DMS53 treated with DMSO at 0.1 percent for 48 hours (cell line): ENCODE measurements at regions not wholly inside any gene's neighbourhood (a gene's known extent, or its start where the extent isn't known, plus 50 kb on each side); places are given as distances from the start of the nearest gene placed in this dataset.

Experiments used
- DNase-seq: peaks from one replicate; lab custom pipeline; 2025; ENCODE audit not compliant: unreplicated experiment; lab: John Stamatoyannopoulos, UW

DNA sequence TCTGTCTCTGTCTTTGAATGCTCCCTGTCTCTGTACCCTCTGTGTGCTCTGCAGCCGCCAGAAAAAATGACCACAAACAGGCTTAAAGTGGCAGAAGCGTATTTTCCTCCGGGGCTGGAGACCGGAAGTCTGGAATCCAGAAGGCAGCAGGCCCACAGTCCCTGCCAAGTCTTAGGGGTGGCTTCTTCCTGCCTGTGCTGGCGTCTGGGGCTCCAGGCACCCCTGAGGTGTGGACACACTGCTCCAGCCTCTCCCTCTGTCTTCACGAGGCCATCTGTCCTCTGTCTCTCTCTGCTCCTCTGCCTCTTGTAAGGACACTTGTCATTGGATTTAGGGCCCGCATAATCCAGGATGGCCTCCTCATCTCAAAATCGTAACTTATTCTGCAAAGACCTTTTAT lies 298.4 kb upstream of the IRX4 start:
- no peak for DNase-seq

DNA sequence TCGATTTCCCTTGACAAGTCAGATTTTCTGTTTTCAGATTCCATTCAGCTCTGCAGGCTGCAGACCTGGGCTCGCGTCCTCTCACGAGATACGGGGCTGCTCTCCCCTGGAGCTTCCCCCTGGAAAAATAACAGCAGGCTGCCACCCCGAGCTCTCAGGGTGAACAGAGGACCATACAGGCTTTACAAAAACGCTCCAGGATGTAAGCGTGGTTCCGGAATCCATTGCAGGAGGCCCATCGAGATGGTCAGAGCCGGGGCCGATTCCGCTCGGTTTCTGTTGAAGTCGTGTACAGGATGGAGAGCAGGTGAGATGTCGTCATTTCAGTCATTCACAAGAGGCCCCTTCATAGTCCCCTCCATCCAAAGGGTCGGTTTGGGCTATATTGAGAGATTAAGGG lies 297.7 kb upstream of the IRX4 start:
- DNase-seq: no peak

DNA sequence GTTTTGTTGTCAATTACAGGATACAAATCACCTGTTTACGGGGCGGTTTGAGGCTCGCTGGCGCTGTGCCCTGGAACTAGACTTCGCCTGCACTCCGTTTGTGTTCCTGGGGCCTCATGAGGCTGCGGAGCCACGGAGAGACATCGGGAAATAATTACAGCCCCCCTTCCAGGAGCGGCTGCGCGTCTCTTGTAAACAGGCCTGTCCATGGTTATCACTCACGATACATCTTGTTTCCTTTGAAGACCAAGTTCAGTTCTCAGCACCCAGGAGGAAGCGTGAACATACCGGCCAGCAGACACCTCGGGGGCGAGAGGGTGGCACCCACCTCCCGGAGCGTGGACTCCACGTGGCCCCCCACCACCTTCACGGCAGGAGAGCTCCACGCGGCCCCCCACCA lies 297.1 kb upstream of the IRX4 start:
- no peak for DNase-seq

DNA sequence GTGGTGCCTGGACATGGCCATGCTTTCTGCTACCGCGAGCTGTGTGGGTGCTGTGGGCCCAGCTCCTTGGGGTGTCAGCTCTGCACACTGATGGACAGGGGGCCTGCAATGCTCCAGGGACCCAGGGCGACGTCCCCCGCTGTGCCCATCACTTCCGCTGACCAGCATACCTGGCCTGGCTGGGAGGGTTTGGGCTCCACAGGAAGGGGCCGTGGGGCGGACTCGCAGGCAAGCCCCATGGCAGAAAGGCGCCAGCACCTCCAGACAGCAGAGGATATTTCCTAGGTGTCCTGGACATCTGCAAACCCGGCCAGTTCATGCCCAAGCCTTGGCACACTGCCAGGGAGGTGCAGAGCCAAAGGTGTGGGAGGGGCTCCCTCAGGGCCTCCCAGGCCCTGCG lies 295.8 kb upstream of the IRX4 start:
- DNase-seq: no peak

DNA sequence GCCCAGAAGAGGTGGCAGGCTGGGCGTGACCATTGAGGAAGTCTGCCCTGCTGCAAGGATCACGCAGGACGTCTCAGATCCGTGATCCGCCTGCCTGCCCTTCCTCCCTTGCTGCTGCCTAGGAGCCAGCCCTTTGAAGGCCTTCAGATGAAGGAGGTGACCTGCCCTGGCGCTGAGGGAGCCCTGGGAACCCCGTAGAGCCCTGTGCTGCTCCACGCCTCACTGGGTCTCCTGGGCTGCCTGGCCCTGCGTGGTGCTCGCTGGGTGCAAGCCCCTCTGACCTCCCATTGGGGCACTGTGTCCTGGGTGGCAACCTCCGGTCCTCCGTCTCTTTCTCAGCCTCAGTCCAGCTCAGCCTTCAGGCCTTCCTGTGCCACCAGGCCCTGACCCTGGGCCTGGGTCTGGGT lies 295.3 kb upstream of the IRX4 start:
- no peak for DNase-seq

DNA sequence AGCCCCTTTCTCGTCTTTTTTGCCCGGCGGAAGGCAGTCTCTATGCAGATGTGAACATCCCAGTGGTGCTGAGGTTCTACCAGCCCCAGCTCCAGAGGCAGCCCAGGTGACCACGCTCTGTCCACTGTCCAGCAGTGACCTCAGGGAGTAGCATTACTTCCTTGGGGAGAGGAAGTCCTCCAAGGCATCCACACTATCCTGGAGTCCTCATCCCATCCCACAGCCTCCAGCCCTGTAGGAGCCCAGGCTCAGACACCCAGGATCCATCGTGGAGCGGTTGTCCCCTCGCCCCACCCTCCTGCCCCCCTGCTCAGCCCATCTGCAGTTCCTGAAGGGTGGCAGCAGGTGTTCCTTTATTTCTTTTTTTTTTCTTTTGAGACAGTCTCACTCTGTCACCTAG lies 294.5 kb upstream of the IRX4 start:
- no peak for DNase-seq

DNA sequence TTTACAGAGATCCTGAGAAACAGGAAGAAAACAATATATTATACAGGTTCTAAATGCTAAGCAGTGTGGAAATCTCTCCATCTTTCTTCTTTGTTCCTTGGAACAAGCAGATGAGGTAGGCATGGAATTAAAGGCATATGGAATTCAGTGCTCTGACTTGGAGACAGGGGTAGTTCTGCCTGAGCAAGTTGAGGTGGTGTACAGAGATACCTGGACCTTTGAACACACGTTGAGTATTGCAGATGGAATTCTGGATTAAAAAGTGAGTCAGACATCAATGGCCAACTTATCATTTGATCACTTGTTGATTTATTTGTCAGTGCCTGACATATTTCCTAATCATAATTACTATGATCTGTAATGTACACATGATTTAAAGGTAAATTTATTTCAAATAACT lies 293.9 kb upstream of the IRX4 start:
- no peak for DNase-seq

DNA sequence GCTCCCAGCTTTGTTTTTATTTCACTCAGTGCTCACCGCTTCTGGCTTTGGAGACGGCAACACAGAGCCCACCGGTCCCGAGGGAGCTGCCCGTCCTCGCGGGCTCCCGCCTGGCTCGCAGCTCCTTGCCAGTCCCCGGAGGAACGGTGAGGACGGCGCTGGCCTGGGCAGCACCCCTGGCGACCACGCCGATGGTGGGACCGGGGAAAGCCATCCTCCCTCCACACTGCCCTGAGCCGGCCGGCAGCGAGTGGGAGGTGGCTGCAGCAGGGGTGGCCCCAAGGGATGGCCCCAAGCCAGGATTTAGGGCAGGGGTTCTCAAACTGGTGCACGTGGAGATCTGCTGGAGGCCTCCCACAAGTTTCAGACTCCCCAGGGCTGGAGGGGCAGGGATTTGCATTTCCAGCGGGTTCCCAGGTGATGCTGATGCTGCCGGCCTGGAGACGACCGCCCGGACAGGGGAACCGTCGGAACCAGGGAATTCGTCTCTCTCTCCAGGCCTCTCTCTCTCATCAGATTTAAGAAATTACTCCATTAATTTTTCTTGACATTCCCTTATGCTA lies 293.2 kb upstream of the IRX4 start:
- DNase-seq: no peak

DNA sequence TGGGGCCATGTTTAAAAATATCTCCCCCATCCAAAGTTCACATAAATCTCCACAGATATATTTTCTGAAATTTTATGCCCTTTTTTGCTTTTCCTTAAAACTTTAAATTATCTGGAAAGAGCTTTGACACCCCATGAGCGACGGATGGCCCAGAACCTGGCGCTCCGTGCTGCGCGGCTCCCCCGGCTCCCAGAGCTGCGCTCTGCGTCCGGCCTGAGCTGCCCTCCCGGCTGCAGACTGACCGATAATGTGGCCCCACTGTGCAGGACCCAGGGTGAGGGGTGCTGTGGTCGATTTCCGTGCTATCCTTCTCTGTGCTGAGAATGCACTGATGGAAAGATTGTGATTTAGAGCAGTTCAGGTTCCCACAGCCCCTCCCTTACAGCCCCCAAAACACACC lies 292.3 kb upstream of the IRX4 start:
- DNase-seq: no peak

DNA sequence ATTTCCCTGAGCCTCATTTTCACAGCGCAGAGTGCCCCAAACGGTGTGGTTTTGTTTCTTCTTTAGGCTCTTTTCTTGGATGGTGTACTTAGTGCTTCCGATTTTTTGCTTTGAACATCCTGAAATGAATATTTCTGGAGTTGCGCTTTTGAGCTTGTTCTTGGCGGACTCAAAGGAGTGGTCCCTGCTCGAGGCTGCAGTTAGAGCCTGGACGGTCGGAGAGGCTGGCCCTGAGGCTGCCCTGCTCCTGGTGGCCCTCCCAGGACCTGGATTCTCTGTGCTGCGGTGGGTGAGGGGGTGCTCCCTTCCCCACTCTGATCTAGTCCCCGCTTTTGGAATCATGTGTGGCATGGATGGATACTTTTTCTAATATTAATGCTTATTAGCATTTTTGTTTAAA lies 291.8 kb upstream of the IRX4 start:
- DNase-seq: no peak

DNA sequence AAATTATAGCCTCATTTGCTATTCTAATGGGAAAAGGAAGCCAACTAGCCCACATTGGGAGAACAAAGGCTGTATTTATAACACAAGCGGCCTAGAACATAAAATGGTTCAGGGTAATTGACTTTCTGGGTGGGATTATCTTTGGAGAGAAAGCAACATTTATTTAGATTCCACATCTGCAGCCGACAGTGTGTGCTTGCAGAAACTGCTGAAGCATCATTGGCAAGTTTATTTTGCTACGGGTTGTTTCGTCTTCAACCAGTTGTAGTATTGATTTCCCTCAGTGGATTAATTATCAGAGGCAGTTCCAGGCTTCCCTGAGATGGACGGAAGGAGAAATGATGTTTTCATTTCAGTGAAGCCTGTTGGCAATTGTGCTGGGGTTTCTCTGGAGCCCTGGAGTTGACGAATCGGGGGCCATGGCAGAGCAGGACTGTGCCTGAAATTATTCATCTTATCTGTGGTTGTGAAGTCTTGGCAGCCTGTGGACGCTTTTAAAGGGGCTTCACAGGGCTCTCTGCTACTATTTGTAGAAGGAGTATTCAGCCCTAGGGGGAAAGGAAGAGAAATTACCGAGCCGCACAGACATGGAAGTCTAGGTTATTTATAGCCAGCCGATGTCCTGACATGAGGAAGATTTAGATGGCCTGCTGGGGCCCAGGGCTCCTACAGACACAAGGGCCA lies 290.6 kb upstream of the IRX4 start:
- no peak for DNase-seq

DNA sequence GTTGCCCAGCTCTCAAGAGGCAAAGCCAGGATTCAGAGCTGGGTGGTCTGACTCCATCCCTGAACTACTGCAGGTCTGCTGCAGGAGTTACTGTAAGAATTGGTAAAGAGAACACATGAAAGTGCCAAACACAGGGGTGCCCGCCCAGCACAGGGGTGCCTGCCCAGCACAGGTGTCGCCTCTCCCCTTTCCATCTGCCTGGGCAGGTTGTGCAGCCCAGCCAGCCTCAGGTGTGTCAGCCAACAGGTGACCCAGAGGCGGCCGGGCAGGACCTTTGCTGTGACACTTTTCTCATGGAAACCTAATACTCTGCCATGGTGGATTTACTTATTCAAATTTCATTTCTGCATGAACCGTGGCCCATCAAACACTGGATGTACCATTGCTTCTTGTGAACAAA lies 289.7 kb upstream of the IRX4 start:
- DNase-seq: no peak

DNA sequence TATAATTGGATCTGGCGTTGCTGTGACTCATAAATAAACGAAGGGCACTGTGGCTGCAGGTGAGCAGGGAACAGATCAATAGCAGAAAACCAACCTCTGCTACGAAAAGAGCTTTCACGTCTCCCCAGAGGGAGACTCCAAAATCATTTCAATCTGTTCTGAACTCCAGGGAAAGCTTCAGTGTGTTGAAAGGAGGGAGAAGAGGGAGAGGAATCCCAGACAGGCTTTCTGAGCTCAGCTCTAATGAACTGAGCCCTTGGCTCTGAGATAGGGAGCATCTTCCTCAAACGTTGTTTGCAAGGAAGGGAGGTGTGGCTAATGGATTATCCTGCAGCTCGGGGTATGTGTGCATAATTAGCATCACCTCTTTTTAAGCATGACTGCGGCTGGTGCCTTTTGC lies 288.0 kb upstream of the IRX4 start:
- no peak for DNase-seq

DNA sequence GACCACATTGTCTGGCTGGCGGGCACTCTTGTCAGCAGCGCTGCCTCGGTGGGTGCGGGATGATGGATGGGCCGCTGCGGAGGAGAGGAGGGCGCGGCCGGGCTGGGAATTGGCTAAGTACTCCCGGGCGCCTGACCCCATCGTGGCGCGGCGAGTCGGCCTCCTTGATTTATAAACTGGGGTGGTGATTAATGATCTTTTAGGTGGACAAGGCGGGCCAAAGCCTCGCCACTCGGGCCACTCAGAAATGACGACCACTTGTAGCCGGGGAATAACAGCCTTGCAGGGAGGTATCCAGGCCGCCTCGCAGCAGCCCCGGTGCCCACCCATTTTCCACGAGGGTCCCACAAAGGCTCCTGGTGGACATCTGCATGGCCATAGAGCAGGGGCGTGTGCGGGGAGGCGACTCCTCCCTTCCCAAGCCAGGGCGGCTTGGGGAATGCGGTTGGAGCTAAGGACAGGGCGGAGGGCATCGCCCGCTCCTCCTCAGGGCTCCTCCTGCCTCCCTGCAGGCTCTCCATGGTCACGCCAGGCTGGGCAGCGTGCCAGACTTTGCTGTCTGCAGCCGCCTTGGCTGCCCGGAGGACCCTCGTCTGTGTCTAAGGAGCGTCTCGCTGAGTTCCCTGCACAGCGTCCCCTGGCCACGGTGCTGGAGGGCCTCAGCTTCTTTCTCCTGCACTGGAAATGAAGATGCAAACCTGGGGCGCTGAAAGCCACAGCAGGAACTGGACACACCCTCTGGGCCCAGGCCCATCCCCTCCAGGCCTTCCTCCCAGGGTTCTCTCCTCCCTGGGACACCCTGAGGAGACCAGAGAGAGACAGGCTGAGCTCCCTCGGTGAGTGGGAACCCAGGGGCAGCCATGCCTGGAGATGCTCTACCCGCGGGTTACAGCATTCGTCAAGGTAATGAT lies 287.4 kb upstream of the IRX4 start:
- no peak for DNase-seq

DNA sequence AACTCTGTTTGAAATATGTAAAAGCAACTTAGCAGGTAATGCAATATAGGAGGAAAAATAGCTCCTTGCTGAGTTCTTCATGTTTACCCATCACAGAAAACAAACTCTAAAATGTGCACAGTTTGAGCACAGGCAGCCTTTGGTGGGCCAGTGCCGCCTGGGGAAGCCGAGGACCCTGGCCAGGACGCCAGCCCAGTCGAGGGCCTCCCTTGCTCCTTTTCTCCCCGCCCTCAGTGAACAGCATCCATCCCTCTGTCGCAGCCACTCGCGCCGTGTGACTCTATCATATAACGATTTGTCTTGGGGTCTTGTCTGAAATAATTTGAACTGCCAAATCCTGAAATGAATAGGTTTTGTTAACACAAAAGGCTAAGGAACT lies 286.7 kb upstream of the IRX4 start:
- no peak for DNase-seq

DNA sequence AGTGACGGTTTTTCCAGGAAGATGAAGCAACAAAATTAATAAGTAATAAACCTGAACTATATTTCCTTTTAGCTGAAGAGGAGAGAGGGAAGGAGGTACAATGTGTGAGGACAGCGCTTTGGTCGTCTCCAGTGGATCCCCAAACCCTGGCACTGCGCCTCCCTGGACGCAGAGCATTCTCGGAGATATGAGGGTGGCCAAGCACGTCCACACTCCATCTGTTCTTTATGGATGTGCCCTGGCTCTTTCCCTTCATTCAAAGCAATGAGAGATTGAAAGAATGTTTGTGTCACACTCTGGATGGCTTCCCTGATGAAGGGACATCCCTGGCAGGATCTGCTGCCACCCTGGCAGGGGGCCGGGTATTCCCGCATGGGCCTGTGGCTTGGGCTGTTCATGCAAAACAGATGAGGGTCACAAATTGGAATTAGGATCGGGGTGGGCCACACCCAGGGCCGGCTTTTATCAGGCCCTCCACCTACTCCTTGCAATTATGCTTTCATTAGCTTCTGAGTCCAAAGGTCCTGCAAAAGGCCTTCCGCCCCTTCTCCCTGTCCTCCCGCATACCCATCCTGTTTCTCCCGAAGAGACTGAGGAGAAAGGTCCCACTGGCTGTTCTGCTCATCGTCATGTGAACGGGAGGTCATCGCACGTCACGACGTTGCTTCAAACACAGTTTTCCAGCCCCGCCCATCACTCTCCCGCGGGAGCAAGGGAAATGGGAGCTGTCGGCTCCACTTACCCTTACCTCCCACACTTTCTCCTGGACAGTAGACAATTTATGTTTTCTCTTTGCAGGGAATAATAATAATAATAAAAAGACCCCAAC lies 286.1 kb upstream of the IRX4 start:
- DNase-seq: no peak

DNA sequence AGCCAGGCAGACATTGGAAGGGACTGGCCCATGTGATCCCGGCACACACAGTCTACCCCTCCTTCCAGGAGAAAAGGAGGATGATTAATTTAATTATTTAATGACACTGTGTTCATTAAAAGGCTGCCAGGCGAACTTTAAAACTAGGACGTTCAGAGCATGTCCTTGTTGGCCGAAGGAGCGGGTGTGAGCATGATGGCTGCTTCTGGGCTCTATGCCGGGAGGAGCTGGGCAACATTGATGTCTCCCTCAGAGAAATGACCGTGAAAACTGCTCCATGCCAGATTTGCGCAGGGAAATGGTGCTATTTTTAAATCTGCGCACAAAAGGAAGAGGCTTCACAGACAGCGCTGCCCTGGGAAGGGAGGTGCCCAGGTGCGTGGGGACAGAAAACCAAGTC lies 284.9 kb upstream of the IRX4 start:
- DNase-seq: no peak

DNA sequence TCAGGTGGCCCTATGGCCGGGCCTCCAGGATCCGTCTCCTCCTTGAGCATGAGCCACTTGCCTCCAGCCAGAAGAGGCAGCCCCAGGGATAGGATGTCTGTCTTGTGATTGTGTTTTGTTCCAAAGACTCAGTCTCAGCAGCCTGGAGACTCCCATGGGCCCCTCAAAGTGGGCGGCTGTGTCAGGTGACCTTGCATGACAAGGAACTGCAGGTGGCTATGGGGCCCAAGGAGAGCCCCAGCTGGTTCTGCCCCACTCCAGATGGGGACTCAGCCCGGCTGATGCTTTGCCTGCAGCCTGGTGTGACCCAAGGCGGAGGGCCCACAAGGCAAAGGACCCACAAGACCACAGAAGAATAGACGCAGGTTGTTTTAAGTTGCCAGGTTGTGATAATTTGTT lies 284.3 kb upstream of the IRX4 start:
- DNase-seq: no peak

DNA sequence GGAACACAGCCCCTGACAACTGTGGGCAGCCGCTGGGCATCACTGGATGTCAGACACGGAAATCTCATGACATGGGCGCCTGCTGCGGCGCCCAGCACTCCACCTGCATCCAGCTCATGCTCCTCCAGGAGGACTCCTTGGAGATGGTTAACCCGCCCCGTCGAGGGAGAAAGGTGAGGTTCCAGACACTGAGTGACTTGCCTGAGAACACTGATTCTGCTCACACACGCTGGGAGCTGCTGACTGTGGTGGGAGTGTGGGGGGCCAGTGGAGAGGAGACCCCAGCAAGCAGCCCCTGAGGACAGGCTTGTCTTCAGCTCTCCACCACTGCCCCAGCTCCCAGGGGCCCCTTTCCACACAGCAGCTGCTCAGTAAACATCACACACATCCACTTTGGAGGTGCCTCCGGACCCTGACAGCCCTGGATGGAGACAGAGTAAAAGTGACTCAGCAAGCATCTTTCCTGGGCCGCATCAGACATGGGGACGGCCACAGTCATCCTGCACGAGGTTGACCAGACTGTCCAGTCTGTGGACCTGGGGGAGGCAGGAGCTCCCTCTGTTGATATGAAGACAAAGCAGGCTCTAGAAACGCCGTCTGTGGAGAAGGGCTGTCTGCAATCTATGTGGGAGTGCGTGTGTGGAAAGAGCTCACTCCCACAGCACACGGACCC lies 283.7 kb upstream of the IRX4 start:
- no peak for DNase-seq

DNA sequence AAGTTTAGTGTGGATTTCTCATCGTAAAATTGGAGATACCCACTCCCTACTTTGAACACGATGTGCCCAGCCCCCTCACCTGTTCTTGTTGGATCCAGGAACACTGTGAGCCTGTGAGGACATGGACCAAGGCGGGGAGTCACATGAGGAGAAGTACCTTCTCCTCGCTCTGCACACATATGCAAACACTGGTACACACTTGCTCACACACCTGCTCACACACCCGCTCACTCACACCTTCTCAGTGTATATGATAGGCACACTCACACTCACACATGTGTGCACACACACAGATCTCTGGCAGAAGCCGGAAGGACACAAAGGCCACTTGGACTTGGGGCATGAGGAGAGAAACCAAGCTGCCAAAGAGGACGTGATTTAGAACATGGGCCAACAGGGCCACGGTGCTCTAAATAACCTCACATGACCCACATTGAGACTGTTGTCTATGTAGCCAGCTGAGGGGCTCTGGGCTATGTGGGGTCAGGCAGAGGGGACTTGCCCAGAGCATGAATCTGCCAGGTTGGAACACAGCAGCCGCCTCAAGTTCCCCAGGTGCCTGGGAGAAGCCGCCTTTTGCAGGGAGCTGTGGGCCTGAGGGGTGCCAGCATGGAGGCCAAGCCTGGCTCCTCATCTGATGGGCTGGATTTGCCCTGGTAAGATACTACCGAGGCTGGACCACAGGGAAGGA lies 283.0 kb upstream of the IRX4 start:
- DNase-seq: no peak
